ENCODE measurements at regions not wholly inside any gene's neighbourhood (a gene's known extent, or its start where the extent isn't known, plus 50 kb on each side); places are given as distances from the start of the nearest gene placed in this dataset.

GRCh38 chr7:131238347-131238931, 89.2 kb upstream of the MKLN1 start:
- H3K27ac ChIP-seq (ENCODE audit: insufficient read depth, low read length) = peak overlapping the region; percentile 40
- H3K27me3 ChIP-seq (ENCODE audit: control insufficient read depth, insufficient read depth, low read length) = no peaks in the 10 kb centered on the region
- TF ChIP-seq CTCF (conservative IDR thresholded peaks at IDR 0.05 in 1 of 2, IDR thresholded peaks at IDR 0.05 in 1 of 2; ENCODE audit: low read depth in 1 of 2, low read length in 2 of 2) (no peak), EZH2 (IDR thresholded peaks at IDR 0.05; ENCODE audit: low read length, missing control alignments) (no peak)
- H2AFZ ChIP-seq (ENCODE audit: low read length) = no peak overlapping the region
- H3K79me2 ChIP-seq (ENCODE audit: control insufficient read depth, insufficient read depth, low read length) = no peaks in the 10 kb centered on the region
- H4K20me1 ChIP-seq (ENCODE audit: control insufficient read depth, extremely low read depth, insufficient read depth, low read length) = no peaks in the 10 kb centered on the region
- H3K4me2 ChIP-seq (ENCODE audit: extremely low read depth, insufficient read depth, low read length) = no peak overlapping the region
- no peak overlapping the region for H3K4me3 ChIP-seq (replicated peaks in 1 of 4; ENCODE audit: control extremely low read depth in 1 of 4, insufficient read depth in 1 of 4, low read depth in 3 of 4, low read length in 4 of 4)
- H3K36me3 ChIP-seq (ENCODE audit: control insufficient read depth, insufficient read depth, low read length) = no peaks in the 10 kb centered on the region
- DNase-seq (ENCODE audit: low read depth in 2 of 2) = peak; percentile 71 to 78
- peaks cover 12% of the 10 kb centered on the region for H3K4me1 ChIP-seq (ENCODE audit: control insufficient read depth, extremely low read depth, insufficient read depth, low read length)
- no peaks in the 10 kb centered on the region for H3K9me3 ChIP-seq (ENCODE audit: control insufficient read depth, insufficient read depth, low read depth, low read length)
- H3K9ac ChIP-seq (ENCODE audit: insufficient read depth, low read length) = no peak overlapping the region

- no peak for TF ChIP-seq CTCF (conservative IDR thresholded peaks at IDR 0.05 in 1 of 2, IDR thresholded peaks at IDR 0.05 in 1 of 2; ENCODE audit: low read depth in 1 of 2, low read length in 2 of 2)
- TF ChIP-seq EZH2 (IDR thresholded peaks at IDR 0.05; ENCODE audit: low read length, missing control alignments) = no peak
- Histone ChIP-seq H3K36me3 (ENCODE audit: control insufficient read depth, insufficient read depth, low read length) (no peaks in the 10 kb centered on the region), H3K27ac (ENCODE audit: insufficient read depth, low read length) (no peak overlapping the region), H4K20me1 (ENCODE audit: control insufficient read depth, extremely low read depth, insufficient read depth, low read length) (no peaks in the 10 kb centered on the region), H3K9ac (ENCODE audit: insufficient read depth, low read length) (no peak overlapping the region), H2AFZ (ENCODE audit: low read length) (no peak overlapping the region), H3K9me3 (ENCODE audit: control insufficient read depth, insufficient read depth, low read depth, low read length) (no peaks in the 10 kb centered on the region), H3K4me2 (ENCODE audit: extremely low read depth, insufficient read depth, low read length) (no peak overlapping the region), H3K4me1 (ENCODE audit: control insufficient read depth, extremely low read depth, insufficient read depth, low read length) (peaks cover 7% of the 10 kb centered on the region), H3K4me3 (replicated peaks in 1 of 4; ENCODE audit: control extremely low read depth in 1 of 4, insufficient read depth in 1 of 4, low read depth in 3 of 4, low read length in 4 of 4) (no peak overlapping the region), H3K79me2 (ENCODE audit: control insufficient read depth, insufficient read depth, low read length) (no peaks in the 10 kb centered on the region), H3K27me3 (ENCODE audit: control insufficient read depth, insufficient read depth, low read length) (no peaks in the 10 kb centered on the region)
- no peak for DNase-seq (ENCODE audit: low read depth in 2 of 2)
Measured at GRCh38 chr7:131241386-131241785, 86.3 kb upstream of the MKLN1 start.

GRCh38 chr7:131242123-131242650, 85.5 kb upstream of the MKLN1 start:
- H3K36me3 ChIP-seq (ENCODE audit: control insufficient read depth, insufficient read depth, low read length) = no peaks in the 10 kb centered on the region
- no peaks in the 10 kb centered on the region for H3K9me3 ChIP-seq (ENCODE audit: control insufficient read depth, insufficient read depth, low read depth, low read length)
- H3K4me1 ChIP-seq (ENCODE audit: control insufficient read depth, extremely low read depth, insufficient read depth, low read length) = peaks cover 7% of the 10 kb centered on the region
- no peak overlapping the region for H3K27ac ChIP-seq (ENCODE audit: insufficient read depth, low read length)
- H3K4me3 ChIP-seq (replicated peaks in 1 of 4; ENCODE audit: control extremely low read depth in 1 of 4, insufficient read depth in 1 of 4, low read depth in 3 of 4, low read length in 4 of 4) = no peak overlapping the region
- DNase-seq (ENCODE audit: low read depth in 2 of 2) = no peak
- H3K9ac ChIP-seq (ENCODE audit: insufficient read depth, low read length) = no peak overlapping the region
- TF ChIP-seq EZH2 (IDR thresholded peaks at IDR 0.05; ENCODE audit: low read length, missing control alignments) (no peak), CTCF (conservative IDR thresholded peaks at IDR 0.05 in 1 of 2, IDR thresholded peaks at IDR 0.05 in 1 of 2; ENCODE audit: low read depth in 1 of 2, low read length in 2 of 2) (no peak)
- H3K4me2 ChIP-seq (ENCODE audit: extremely low read depth, insufficient read depth, low read length) = no peak overlapping the region
- no peaks in the 10 kb centered on the region for H3K27me3 ChIP-seq (ENCODE audit: control insufficient read depth, insufficient read depth, low read length)
- H4K20me1 ChIP-seq (ENCODE audit: control insufficient read depth, extremely low read depth, insufficient read depth, low read length) = no peaks in the 10 kb centered on the region
- H3K79me2 ChIP-seq (ENCODE audit: control insufficient read depth, insufficient read depth, low read length) = no peaks in the 10 kb centered on the region
- H2AFZ ChIP-seq (ENCODE audit: low read length) = no peak overlapping the region
